Esophagus muscularis mucosa (tissue), 4 donors: ENCODE measurements at regions not wholly inside any gene's neighbourhood (a gene's known extent, or its start where the extent isn't known, plus 50 kb on each side); places are given as distances from the start of the nearest gene placed in this dataset.

ENCODE experiments used
- EP300 ChIP-seq: sonication (generic); formaldehyde crosslinking; IDR thresholded peaks from one replicate; pipeline ENCODE4 v1.6.1; 2017; ENCODE audit warnings: antibody characterized with exemption
- POLR2A ChIP-seq: fragments of 450-650 bp; IDR thresholded peaks from one replicate; pipeline ENCODE4 v1.6.1; 2017; ENCODE audit warnings: antibody characterized with exemption, moderate library complexity, mild to moderate bottlenecking, low read depth
- TF ChIP-seq, protein P1 (sequence below), 3 experiments: fragments of 200-600 bp in 2 of 3; fragments of 450-650 bp in 1 of 3; sonication (generic) in 2 of 3; IDR thresholded peaks; one replicate each; pipeline ENCODE4 v1.5.1; 2017 to 2019; ENCODE audit warnings: antibody characterized with exemption in 3 of 3, mild to moderate bottlenecking in 2 of 3, moderate library complexity in 1 of 3

DNA sequence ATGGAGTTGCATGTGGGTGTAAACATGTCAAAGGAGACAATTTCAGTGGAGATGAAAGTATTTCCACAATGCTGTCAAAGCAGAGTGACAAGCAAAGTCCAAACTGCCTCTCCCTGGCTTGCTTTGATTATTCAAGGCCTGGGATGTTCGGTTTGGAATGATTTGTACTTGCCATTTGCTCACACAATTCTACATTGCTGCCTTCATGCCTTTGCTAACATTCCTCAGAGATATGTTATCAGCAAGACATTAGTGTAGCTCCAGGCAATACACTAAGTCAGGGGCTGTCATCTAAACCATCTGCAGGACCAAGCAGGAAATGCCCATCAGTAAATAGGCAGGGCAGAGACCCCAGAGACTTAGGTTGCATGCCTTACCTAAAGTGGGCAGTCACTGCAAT lies 79.6 kb upstream of the C1QTNF7 start:
- TF ChIP-seq, protein P1, sequence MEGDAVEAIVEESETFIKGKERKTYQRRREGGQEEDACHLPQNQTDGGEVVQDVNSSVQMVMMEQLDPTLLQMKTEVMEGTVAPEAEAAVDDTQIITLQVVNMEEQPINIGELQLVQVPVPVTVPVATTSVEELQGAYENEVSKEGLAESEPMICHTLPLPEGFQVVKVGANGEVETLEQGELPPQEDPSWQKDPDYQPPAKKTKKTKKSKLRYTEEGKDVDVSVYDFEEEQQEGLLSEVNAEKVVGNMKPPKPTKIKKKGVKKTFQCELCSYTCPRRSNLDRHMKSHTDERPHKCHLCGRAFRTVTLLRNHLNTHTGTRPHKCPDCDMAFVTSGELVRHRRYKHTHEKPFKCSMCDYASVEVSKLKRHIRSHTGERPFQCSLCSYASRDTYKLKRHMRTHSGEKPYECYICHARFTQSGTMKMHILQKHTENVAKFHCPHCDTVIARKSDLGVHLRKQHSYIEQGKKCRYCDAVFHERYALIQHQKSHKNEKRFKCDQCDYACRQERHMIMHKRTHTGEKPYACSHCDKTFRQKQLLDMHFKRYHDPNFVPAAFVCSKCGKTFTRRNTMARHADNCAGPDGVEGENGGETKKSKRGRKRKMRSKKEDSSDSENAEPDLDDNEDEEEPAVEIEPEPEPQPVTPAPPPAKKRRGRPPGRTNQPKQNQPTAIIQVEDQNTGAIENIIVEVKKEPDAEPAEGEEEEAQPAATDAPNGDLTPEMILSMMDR (IDR thresholded peaks at IDR 0.05): no peak
- no peak for TF ChIP-seq POLR2A
- no peak for TF ChIP-seq EP300
